IMR-90 (cell line): ENCODE measurements at regions not wholly inside any gene's neighbourhood (a gene's known extent, or its start where the extent isn't known, plus 50 kb on each side); places are given as distances from the start of the nearest gene placed in this dataset.

Experiments used
- CEBPB ChIP-seq: IDR thresholded peaks from 2 replicates; pipeline ENCODE4 v1.6.1; 2012; ENCODE audit warnings: low read depth, low read length, improper control_type of control experiment
- MAFK ChIP-seq: IDR thresholded peaks from 2 replicates; pipeline ENCODE4 v1.6.1; 2012; ENCODE audit warnings: low read depth, low read length, improper control_type of control experiment
- POLR2A ChIP-seq: IDR thresholded peaks from 2 replicates; pipeline ENCODE4 v1.6.1; 2012; ENCODE audit warnings: mild to moderate bottlenecking, low read depth, low read length
- RAD21 ChIP-seq: IDR thresholded peaks from 2 replicates; pipeline ENCODE4 v1.6.1; 2012; ENCODE audit warnings: low read length, improper control_type of control experiment
- TF ChIP-seq, protein P1 (sequence below): conservative IDR thresholded peaks from 2 replicates; pipeline ENCODE4 v1.5.1; 2012; ENCODE audit warnings: mild to moderate bottlenecking, low read depth, low read length, improper control_type of control experiment

DNA sequence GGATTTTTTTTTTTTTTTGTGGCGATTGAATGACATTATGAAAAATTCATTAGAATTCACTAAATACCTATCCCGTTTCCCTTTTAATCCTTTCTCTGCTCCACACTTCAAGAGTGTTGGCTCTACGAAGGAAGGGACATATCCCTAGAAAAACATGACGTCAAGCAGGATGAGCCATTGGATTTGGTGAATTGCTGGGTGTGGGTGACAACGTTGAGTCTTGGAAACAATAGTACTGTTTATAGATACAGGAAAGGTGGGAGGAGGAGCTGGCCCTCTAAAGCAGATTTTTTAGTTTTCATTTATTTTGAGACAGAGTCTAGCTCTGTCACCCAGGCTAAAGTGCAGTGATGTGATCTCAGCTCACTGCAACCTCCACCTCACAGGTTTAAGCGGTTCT lies 167.6 kb upstream of the FAM20A start:
- TF ChIP-seq, protein P1, sequence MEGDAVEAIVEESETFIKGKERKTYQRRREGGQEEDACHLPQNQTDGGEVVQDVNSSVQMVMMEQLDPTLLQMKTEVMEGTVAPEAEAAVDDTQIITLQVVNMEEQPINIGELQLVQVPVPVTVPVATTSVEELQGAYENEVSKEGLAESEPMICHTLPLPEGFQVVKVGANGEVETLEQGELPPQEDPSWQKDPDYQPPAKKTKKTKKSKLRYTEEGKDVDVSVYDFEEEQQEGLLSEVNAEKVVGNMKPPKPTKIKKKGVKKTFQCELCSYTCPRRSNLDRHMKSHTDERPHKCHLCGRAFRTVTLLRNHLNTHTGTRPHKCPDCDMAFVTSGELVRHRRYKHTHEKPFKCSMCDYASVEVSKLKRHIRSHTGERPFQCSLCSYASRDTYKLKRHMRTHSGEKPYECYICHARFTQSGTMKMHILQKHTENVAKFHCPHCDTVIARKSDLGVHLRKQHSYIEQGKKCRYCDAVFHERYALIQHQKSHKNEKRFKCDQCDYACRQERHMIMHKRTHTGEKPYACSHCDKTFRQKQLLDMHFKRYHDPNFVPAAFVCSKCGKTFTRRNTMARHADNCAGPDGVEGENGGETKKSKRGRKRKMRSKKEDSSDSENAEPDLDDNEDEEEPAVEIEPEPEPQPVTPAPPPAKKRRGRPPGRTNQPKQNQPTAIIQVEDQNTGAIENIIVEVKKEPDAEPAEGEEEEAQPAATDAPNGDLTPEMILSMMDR, result no peak
- TF ChIP-seq RAD21 (no peak), CEBPB (no peak), POLR2A (no peak), MAFK (no peak)
